Progenitor cell of endocrine pancreas (in vitro differentiated cells): ENCODE measurements at regions not wholly inside any gene's neighbourhood (a gene's known extent, or its start where the extent isn't known, plus 50 kb on each side); places are given as distances from the start of the nearest gene placed in this dataset.
A peak's percentile ranks its signal among the peaks of the same experiment; 100 is the strongest.

Experiments used
- DNase-seq: peaks from one replicate; pipeline ENCODE4 v3.0.0; 2021; ENCODE audit warnings: low spot score; ENCODE audit not compliant: unreplicated experiment
- H3K27ac Mint-ChIP-seq: 2 replicates; pipeline ENCODE4 v1.8.0; 2021; ENCODE audit warnings: mild to moderate bottlenecking, moderate library complexity, mixed read lengths
- H3K27me3 Mint-ChIP-seq: 2 replicates; pipeline ENCODE4 v1.8.0; 2021; ENCODE audit warnings: mixed read lengths
- H3K36me3 Mint-ChIP-seq: 2 replicates; pipeline ENCODE4 v1.8.0; 2022; ENCODE audit warnings: mixed read lengths; ENCODE audit not compliant: insufficient read depth
- H3K4me1 Mint-ChIP-seq: 2 replicates; pipeline ENCODE4 v1.8.0; 2021; ENCODE audit warnings: low read depth, mixed read lengths
- H3K4me3 Mint-ChIP-seq: 2 replicates; pipeline ENCODE4 v1.8.0; 2021; ENCODE audit warnings: low read depth, mild to moderate bottlenecking, moderate library complexity, mixed read lengths
- H3K9me3 Mint-ChIP-seq: 2 replicates; pipeline ENCODE4 v1.8.0; 2021; ENCODE audit warnings: low read depth, mixed read lengths
- TF ChIP-seq, protein P1 (sequence below): fragments of 200-600 bp; sonication (generic); IDR thresholded peaks from one replicate; pipeline ENCODE4 v1.5.0; 2021; ENCODE audit warnings: antibody characterized with exemption, mild to moderate bottlenecking; ENCODE audit not compliant: unreplicated experiment

GRCh38 chrX:568311-568710, 62.3 kb upstream of the SHOX start:
- no peak for DNase-seq
- TF ChIP-seq, protein P1, sequence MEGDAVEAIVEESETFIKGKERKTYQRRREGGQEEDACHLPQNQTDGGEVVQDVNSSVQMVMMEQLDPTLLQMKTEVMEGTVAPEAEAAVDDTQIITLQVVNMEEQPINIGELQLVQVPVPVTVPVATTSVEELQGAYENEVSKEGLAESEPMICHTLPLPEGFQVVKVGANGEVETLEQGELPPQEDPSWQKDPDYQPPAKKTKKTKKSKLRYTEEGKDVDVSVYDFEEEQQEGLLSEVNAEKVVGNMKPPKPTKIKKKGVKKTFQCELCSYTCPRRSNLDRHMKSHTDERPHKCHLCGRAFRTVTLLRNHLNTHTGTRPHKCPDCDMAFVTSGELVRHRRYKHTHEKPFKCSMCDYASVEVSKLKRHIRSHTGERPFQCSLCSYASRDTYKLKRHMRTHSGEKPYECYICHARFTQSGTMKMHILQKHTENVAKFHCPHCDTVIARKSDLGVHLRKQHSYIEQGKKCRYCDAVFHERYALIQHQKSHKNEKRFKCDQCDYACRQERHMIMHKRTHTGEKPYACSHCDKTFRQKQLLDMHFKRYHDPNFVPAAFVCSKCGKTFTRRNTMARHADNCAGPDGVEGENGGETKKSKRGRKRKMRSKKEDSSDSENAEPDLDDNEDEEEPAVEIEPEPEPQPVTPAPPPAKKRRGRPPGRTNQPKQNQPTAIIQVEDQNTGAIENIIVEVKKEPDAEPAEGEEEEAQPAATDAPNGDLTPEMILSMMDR: no peak
- H3K4me3 Mint-ChIP-seq: no peak overlapping the region
- no peaks in the 10 kb centered on the region for H3K27me3 Mint-ChIP-seq
- H3K4me1 Mint-ChIP-seq: no peaks in the 10 kb centered on the region
- peaks cover 23% of the 10 kb centered on the region for H3K9me3 Mint-ChIP-seq
- no peaks in the 10 kb centered on the region for H3K36me3 Mint-ChIP-seq
- H3K27ac Mint-ChIP-seq: no peak overlapping the region

DNA sequence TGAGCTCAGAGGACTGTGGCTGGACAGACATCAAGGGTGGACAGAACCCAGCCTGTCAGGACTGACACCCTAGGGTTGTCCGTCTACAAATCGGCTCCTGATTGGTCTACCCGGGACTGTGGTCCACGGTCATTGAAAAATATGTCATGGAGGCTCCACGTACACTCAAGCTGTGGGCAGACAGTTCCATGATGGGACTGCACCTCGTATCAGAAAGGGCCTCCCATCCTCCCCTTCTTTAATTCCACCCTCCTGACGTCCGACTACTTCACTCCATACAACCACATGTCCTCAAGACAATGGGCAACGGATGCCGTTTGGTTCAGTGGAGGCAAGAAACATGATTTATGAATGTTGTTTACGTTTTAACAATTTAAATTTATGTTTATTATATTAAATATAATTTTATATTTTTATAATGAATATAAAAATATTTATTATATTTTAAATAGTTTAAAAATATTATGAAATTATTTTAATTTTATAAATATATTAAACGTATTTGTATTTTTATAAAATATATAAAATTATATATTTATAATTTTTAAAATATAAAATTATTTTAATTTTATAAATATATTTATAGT, 58.0 kb upstream of the SHOX start:
- TF ChIP-seq, protein P1: no peak

DNA sequence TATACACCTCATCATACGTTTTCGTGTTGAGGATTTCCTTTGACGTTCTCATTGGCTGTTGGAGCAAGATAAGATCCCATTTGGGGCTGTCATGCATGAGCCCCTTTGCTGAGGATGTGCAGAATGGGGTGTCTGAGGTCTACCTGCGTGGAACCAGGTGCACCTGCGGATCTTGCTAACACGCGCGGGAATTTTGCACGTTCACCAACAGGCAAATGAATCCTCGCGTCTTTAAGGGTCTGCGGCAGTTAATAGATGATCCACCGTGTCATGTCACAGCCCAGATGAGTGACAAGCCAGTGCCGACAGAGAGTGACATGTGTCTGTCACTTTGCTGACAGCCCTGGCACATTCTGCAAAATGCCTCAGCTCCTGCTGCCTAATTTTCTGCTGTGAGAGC, 56.3 kb upstream of the SHOX start:
- TF ChIP-seq, protein P1: no peak

More for the DNA sequence above, 58.0 kb upstream of the SHOX start:
- Mint-ChIP-seq H3K4me1 (no peaks in the 10 kb centered on the region), H3K36me3 (peaks cover 2% of the 10 kb centered on the region), H3K27me3 (peaks cover 17% of the 10 kb centered on the region), H3K9me3 (peaks cover 13% of the 10 kb centered on the region), H3K27ac (no peak overlapping the region), H3K4me3 (no peak overlapping the region)
- DNase-seq: no peak

DNA sequence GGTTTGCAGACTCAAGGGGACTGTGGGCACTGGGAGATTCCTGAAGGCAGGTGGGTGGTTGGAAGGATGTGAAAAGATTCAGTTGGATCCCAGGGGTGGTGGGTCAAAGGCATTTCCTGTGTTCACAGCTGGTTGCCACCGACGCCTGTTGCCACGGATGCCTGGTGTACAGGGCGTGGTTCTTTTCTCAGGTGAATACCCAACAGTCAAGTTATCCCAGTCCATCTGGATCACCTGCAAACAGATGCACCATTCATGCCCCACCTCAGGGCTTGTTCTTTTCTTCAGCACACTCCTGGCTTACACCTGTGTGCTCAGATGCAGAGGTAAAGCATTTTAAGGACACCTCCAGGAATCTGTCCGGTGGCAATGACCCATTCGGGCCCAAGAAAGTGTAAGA, 55.8 kb upstream of the SHOX start:
- TF ChIP-seq, protein P1: no peak
- Mint-ChIP-seq H3K4me3 (no peak overlapping the region), H3K27me3 (peaks cover 17% of the 10 kb centered on the region), H3K4me1 (no peaks in the 10 kb centered on the region), H3K36me3 (peaks cover 2% of the 10 kb centered on the region), H3K9me3 (peaks cover 26% of the 10 kb centered on the region), H3K27ac (no peak overlapping the region)
- no peak for DNase-seq

More for the DNA sequence above, 56.3 kb upstream of the SHOX start:
- H3K4me3 Mint-ChIP-seq: no peak overlapping the region
- no peak for DNase-seq
- H3K27ac Mint-ChIP-seq: no peak overlapping the region
- H3K36me3 Mint-ChIP-seq: peaks cover 2% of the 10 kb centered on the region
- peaks cover 24% of the 10 kb centered on the region for H3K9me3 Mint-ChIP-seq
- H3K27me3 Mint-ChIP-seq: peaks cover 17% of the 10 kb centered on the region
- no peaks in the 10 kb centered on the region for H3K4me1 Mint-ChIP-seq

GRCh38 chrX:576904-577560, 53.6 kb upstream of the SHOX start:
- TF ChIP-seq, protein P1: no peak
- DNase-seq: no peak
- Mint-ChIP-seq H3K36me3 (peaks cover 2% of the 10 kb centered on the region), H3K4me1 (no peaks in the 10 kb centered on the region), H3K27me3 (peaks cover 24% of the 10 kb centered on the region), H3K27ac (peak overlapping the region; percentile 87), H3K9me3 (peaks cover 42% of the 10 kb centered on the region), H3K4me3 (no peak overlapping the region)
